GM18498 (cell line): ENCODE measurements at regions not wholly inside any gene's neighbourhood (a gene's known extent, or its start where the extent isn't known, plus 50 kb on each side); places are given as distances from the start of the nearest gene placed in this dataset.
"Not testable (repeated sequence)": the region's sequence is repeated elsewhere in the genome, so short reads cannot be mapped to it uniquely, and the experiment has no call there.

Experiments used
- ATAC-seq: cut with Tn5 transposase; IDR thresholded peaks from one replicate; pipeline ENCODE4 v1.9.1; 2021; ENCODE audit warnings: mild to moderate bottlenecking, moderate library complexity; ENCODE audit not compliant: unreplicated experiment

- no peak for ATAC-seq
Observed at GRCh38 chr12:97005174-97005573, 98.1 kb downstream of the NEDD1 start.

GRCh38 chr12:97005646-97006045 is 98.6 kb downstream of the NEDD1 start:
- no peak for ATAC-seq

- no peak for ATAC-seq
Observed at GRCh38 chr12:97006585-97006984, 99.5 kb downstream of the NEDD1 start.

- no peak for ATAC-seq
Observed at GRCh38 chr12:97016163-97016562, 109.1 kb downstream of the NEDD1 start.

GRCh38 chr12:97017213-97017612 is 110.2 kb downstream of the NEDD1 start:
- ATAC-seq = no peak

- ATAC-seq = no peak
Observed at GRCh38 chr12:97022536-97023230, 115.6 kb downstream of the NEDD1 start.

GRCh38 chr12:97024393-97024792 is 117.3 kb downstream of the NEDD1 start:
- ATAC-seq = no peak

GRCh38 chr12:97026901-97027300 is 119.8 kb downstream of the NEDD1 start:
- ATAC-seq = no peak

- ATAC-seq = no peak
Observed at GRCh38 chr12:97027482-97027881, 120.4 kb downstream of the NEDD1 start.

- no peak for ATAC-seq
Observed at GRCh38 chr12:97038131-97038530, 131.1 kb downstream of the NEDD1 start.

- ATAC-seq = no peak
Observed at GRCh38 chr12:97038834-97039233, 131.8 kb downstream of the NEDD1 start.

GRCh38 chr12:97046901-97047300 is 139.8 kb downstream of the NEDD1 start:
- no peak for ATAC-seq

- no peak for ATAC-seq
Observed at GRCh38 chr12:97047361-97047760, 140.3 kb downstream of the NEDD1 start.

GRCh38 chr12:97048421-97049035 is 141.5 kb downstream of the NEDD1 start:
- ATAC-seq = no peak

- ATAC-seq = no peak
Observed at GRCh38 chr12:97050509-97050908, 143.5 kb downstream of the NEDD1 start.

GRCh38 chr12:97051341-97051740 is 144.3 kb downstream of the NEDD1 start:
- no peak for ATAC-seq

GRCh38 chr12:97061171-97061570 is 154.1 kb downstream of the NEDD1 start:
- ATAC-seq = no peak

GRCh38 chr12:97063292-97063935 is 156.4 kb downstream of the NEDD1 start:
- ATAC-seq = no peak

- no peak for ATAC-seq
Observed at GRCh38 chr12:97075161-97075933, 168.3 kb downstream of the NEDD1 start.

- ATAC-seq = no peak
Observed at GRCh38 chr12:97075934-97076630, 169.0 kb downstream of the NEDD1 start.

GRCh38 chr12:97076912-97077311 is 169.9 kb downstream of the NEDD1 start:
- not testable (repeated sequence) for ATAC-seq
